Vagina (tissue), 2 donors: ENCODE measurements at regions not wholly inside any gene's neighbourhood (a gene's known extent, or its start where the extent isn't known, plus 50 kb on each side); places are given as distances from the start of the nearest gene placed in this dataset.

Experiments used
- DNase-seq, 2 donors: peaks; one replicate each; pipeline ENCODE4 v3.0.0-alpha.2; 2017; ENCODE audit errors: extremely low spot score in 2 of 2
- H3K27ac ChIP-seq: fragments of 200-600 bp; sonication (generic); one replicate; pipeline ENCODE4 v1.5.1; 2019
- H3K27me3 ChIP-seq: fragments of 200-600 bp; sonication (generic); one replicate; pipeline ENCODE4 v1.5.1; 2019
- H3K36me3 ChIP-seq, 2 donors: fragments of 200-600 bp; sonication (generic); one replicate each; pipeline ENCODE4 v1.5.1; 2017 to 2019
- H3K4me1 ChIP-seq: fragments of 200-600 bp; sonication (generic); one replicate; pipeline ENCODE4 v1.5.1; 2019
- H3K4me3 ChIP-seq, 2 donors: fragments of 200-600 bp; sonication (generic); 1 replicate in 1 of 2; 2 replicates in 1 of 2; pipeline ENCODE4 v1.5.1; 2016 to 2019
- H3K9me3 ChIP-seq: fragments of 200-600 bp; sonication (generic); one replicate; pipeline ENCODE4 v1.5.1; 2019
- POLR2A ChIP-seq, 2 donors: fragments of 450-650 bp; IDR thresholded peaks; one replicate each; pipeline ENCODE4 v1.6.1; 2017; ENCODE audit warnings: antibody characterized with exemption in 2 of 2, mild to moderate bottlenecking in 2 of 2, moderate library complexity in 2 of 2
- POLR2AphosphoS5 ChIP-seq, 2 donors: sonication (generic); formaldehyde crosslinking; IDR thresholded peaks; one replicate each; pipeline ENCODE4 v1.9.0; 2017; ENCODE audit warnings: antibody characterized with exemption in 2 of 2, mild to moderate bottlenecking in 2 of 2, low read depth in 1 of 2; ENCODE audit not compliant: insufficient read depth in 1 of 2
- intact Hi-C: fragments of 100-400 bp; cut with DNase I; formaldehyde crosslinking; loops from one replicate; pipeline ENCODE4 v1.15.1; 2023
- TF ChIP-seq, protein P1 (sequence below), 3 experiments: fragments of 450-650 bp in 2 of 3; fragments of 200-600 bp in 1 of 3; sonication (generic) in 1 of 3; IDR thresholded peaks; one replicate each; pipeline ENCODE4 v1.5.1; 2017 to 2019; ENCODE audit warnings: antibody characterized with exemption in 3 of 3, mild to moderate bottlenecking in 2 of 3, moderate library complexity in 2 of 3

DNA sequence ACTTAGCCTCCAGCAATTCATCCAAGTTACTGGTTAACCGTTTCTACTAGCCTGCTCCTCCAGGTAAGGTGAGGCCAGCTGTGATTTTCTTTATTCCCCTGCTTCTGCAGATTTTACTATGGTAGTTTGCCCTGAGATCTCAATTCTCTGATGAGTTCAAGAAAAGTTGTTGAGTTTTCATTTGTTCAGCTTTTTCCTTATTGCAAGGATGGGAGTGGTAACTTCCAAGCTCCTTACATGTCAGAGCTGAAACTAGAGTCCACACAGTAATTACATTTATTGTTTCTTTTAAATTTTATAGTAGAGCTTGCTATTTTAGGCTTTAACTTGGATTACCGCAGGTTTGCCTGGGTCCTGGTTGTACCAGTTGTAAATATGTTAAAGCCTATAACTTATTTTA, 76.9 kb upstream of the ZRANB2 start:
- TF ChIP-seq, protein P1, sequence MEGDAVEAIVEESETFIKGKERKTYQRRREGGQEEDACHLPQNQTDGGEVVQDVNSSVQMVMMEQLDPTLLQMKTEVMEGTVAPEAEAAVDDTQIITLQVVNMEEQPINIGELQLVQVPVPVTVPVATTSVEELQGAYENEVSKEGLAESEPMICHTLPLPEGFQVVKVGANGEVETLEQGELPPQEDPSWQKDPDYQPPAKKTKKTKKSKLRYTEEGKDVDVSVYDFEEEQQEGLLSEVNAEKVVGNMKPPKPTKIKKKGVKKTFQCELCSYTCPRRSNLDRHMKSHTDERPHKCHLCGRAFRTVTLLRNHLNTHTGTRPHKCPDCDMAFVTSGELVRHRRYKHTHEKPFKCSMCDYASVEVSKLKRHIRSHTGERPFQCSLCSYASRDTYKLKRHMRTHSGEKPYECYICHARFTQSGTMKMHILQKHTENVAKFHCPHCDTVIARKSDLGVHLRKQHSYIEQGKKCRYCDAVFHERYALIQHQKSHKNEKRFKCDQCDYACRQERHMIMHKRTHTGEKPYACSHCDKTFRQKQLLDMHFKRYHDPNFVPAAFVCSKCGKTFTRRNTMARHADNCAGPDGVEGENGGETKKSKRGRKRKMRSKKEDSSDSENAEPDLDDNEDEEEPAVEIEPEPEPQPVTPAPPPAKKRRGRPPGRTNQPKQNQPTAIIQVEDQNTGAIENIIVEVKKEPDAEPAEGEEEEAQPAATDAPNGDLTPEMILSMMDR (IDR thresholded peaks at IDR 0.05) = no peak
- TF ChIP-seq POLR2AphosphoS5 (IDR thresholded peaks at IDR 0.05; ENCODE audit: insufficient read depth in 1 of 2, low read depth in 1 of 2) = no peak
- no peak for TF ChIP-seq POLR2A (IDR thresholded peaks at IDR 0.05)
- intact Hi-C loops = no loop called here

DNA sequence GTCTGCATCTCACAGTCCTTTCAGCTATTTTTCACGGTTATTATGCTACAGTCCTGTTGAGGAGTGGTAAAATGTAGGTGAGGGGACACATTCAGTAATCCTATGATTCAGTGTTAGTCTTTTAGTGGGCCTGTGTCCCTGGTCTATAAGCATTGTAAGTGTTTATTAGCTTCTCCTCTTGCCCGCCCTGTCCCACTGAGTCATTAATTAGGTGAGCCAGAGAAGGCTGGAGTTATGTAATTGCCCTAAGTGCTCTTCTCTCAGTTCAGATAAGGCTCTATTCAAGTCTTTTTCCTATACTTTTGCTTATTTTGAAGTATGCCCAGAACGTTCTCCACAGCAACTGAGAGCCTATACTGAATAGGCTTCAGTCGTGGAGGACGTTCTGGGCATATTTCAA, 76.3 kb upstream of the ZRANB2 start:
- intact Hi-C loops = no loop called here
- no peaks in the 10 kb centered on the region for H3K4me1 ChIP-seq
- no peak overlapping the region for H3K4me3 ChIP-seq
- no peaks in the 10 kb centered on the region for H3K36me3 ChIP-seq
- no peaks in the 10 kb centered on the region for H3K27me3 ChIP-seq
- TF ChIP-seq POLR2AphosphoS5 (IDR thresholded peaks at IDR 0.05; ENCODE audit: insufficient read depth in 1 of 2, low read depth in 1 of 2) = no peak
- no peak for TF ChIP-seq POLR2A (IDR thresholded peaks at IDR 0.05)
- TF ChIP-seq, protein P1 (IDR thresholded peaks at IDR 0.05) = no peak
- no peak for DNase-seq
- H3K27ac ChIP-seq = no peak overlapping the region
- no peaks in the 10 kb centered on the region for H3K9me3 ChIP-seq

More for the DNA sequence above, 76.9 kb upstream of the ZRANB2 start:
- Histone ChIP-seq H3K27ac (no peak overlapping the region), H3K9me3 (no peaks in the 10 kb centered on the region), H3K27me3 (no peaks in the 10 kb centered on the region), H3K36me3 (no peaks in the 10 kb centered on the region), H3K4me3 (no peak overlapping the region), H3K4me1 (no peaks in the 10 kb centered on the region)
- DNase-seq = no peak

DNA sequence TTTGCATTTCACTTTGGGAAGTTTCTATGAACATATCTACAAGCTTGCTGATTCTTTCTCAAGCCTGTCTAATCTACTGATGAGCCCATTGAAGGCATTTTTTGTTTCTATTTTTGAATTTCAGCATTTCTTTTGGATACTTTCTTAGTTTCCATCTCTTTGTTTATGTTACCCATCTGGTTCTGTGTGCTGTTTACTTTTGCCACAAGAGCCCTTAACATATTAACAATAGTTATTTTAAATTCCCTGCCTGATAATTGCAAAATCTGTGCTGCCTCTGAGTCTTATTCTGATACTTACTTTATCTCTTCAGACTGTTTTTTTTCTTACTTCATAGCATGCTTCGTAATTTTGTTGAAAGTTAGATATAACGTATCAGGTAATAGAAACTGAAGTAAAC, 75.8 kb upstream of the ZRANB2 start:
- DNase-seq = no peak
- no peaks in the 10 kb centered on the region for H3K27me3 ChIP-seq
- no peaks in the 10 kb centered on the region for H3K9me3 ChIP-seq
- intact Hi-C loops = no loop called here
- H3K36me3 ChIP-seq = no peaks in the 10 kb centered on the region
- no peak overlapping the region for H3K4me3 ChIP-seq
- H3K27ac ChIP-seq = no peak overlapping the region
- H3K4me1 ChIP-seq = no peaks in the 10 kb centered on the region
- TF ChIP-seq POLR2AphosphoS5 (IDR thresholded peaks at IDR 0.05; ENCODE audit: insufficient read depth in 1 of 2, low read depth in 1 of 2) = no peak
- TF ChIP-seq, protein P1 (IDR thresholded peaks at IDR 0.05) = no peak
- TF ChIP-seq POLR2A (IDR thresholded peaks at IDR 0.05) = no peak

DNA sequence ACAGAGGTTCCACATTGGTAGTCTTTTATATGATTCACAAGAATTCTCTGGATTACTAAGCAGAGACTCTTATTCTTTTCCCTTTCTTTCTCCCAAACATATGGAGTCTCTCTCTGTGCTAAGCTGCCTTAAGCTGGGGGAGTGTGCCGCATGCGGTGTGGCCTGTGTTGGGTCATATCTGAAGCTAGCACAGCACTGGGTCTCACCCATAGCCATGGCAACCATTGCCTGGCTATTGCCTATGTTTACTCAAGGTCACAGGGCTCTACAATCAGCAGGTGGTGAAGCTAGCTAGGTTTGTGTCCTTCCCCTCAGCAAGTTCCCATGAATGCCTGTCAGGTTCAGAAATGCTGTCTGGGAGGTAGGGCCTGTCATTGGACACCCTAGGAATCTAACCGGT, 73.6 kb upstream of the ZRANB2 start:
- Histone ChIP-seq H3K9me3 (no peaks in the 10 kb centered on the region), H3K27me3 (no peaks in the 10 kb centered on the region), H3K4me3 (no peak overlapping the region), H3K4me1 (no peaks in the 10 kb centered on the region), H3K27ac (no peak overlapping the region), H3K36me3 (no peaks in the 10 kb centered on the region)
- TF ChIP-seq, protein P1 (IDR thresholded peaks at IDR 0.05) = no peak
- TF ChIP-seq POLR2AphosphoS5 (IDR thresholded peaks at IDR 0.05; ENCODE audit: insufficient read depth in 1 of 2, low read depth in 1 of 2) (no peak), POLR2A (IDR thresholded peaks at IDR 0.05) (no peak)
- no peak for DNase-seq
- intact Hi-C loops = no loop called here

DNA sequence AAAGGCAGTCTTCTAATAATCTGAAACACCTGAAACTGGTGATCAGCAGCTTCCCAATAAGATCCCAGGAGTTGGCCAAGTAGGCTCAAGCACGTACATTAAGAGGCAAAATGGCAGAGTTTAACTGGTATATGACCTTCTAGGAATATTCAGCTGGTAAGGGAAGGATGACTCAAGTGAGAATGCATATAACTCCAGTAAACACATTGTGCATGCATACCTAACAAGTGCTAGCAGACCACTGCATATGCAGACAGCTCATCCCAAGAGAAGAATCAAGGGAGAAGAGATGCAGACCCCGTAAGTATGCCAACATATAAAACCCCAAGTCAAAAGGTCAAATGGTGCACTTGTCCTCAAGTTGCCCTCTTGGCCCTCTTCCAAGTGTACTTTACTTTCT, 73.0 kb upstream of the ZRANB2 start:
- H3K27ac ChIP-seq = no peak overlapping the region
- intact Hi-C loops = no loop called here
- no peaks in the 10 kb centered on the region for H3K36me3 ChIP-seq
- no peaks in the 10 kb centered on the region for H3K27me3 ChIP-seq
- no peak for TF ChIP-seq POLR2A (IDR thresholded peaks at IDR 0.05)
- no peak overlapping the region for H3K4me3 ChIP-seq
- DNase-seq = no peak
- no peaks in the 10 kb centered on the region for H3K4me1 ChIP-seq
- H3K9me3 ChIP-seq = no peaks in the 10 kb centered on the region
